NCI-H128 (cell line): ENCODE measurements at regions not wholly inside any gene's neighbourhood (a gene's known extent, or its start where the extent isn't known, plus 50 kb on each side); places are given as distances from the start of the nearest gene placed in this dataset.

Experiments
- DNase-seq: peaks from one replicate; lab custom pipeline; 2025; ENCODE audit not compliant: unreplicated experiment; lab: John Stamatoyannopoulos, UW

DNA sequence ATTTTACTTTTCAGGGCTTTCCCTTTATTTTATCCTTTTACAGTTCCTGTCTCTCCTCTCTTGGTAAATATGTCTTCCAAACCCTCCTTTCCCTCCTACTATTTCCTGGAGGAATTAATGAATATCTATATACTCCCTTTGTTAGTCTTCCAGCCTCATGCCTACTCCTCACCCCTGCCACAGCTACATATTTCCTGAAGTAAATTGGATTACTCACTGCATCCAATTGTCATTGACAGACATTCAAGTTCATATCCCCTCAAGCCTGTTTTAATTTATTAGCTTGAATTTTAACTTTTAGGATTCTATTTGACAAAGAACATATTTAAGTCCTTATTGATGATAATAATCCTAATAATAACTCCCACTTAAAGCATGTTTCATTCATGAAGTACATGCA, 314.5 kb downstream of the TMEM161B start:
- no peak for DNase-seq

DNA sequence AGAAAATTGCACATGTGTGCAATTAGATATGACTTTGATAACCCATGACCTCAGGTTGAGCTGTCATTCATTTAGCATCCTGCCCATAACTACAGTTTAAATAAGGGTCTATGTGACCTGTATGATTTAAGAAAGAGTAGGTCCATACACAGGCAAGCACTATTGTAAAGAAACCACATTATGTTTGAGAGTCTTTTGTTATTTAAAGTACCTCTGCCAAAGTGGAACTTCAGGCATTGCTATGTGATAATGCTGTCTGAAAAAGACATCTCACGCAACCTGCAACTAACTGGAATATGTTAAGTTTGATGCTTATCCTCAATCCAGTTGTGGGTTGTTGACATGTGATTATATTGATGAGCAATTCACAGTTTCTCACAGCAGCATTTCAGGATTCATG, 317.0 kb downstream of the TMEM161B start:
- DNase-seq, result no peak

DNA sequence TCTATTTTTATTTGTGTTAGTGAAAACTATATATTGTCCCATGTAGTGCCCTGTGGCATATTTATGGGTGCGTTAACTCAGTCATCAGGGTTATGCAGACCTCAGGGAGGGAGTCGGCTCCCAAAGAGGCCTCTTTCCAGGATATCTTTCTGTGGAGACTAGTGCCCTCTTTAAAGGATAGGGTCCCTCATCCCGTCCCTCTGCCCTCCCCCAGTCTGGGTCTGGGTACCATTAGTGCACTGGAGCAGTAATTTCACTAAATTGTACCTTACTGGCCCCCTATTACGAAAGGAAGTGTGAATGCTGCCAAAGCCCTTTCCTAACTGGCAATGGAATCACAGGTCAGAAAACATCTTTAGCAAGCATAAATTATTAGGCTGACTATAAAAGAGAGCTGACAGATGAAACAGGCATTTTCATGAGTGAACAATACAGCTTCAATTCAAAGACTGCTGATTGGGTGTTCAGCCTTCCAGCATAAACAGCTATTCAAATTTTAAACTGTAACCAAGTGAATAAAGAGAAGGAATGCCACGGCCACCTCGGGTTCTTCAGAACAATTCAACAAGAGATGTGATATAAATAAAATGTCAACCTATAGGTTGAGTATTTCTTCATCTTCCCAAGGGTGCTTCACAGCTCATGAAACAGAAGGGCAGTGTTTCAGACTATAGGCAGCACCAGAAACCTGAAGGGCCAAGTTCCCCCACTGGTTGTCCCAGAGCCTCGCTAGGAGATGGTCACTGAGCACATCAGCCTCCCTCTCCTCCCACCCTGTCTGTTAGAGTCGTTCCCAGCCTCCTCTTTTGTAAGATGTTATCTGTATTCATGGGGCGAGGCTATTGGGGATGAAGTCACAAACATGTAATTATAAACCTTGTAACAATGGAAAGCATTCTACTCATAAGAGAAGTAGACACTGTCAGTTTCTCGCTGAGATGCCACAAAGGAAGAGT, 318.7 kb downstream of the TMEM161B start:
- no peak for DNase-seq

DNA sequence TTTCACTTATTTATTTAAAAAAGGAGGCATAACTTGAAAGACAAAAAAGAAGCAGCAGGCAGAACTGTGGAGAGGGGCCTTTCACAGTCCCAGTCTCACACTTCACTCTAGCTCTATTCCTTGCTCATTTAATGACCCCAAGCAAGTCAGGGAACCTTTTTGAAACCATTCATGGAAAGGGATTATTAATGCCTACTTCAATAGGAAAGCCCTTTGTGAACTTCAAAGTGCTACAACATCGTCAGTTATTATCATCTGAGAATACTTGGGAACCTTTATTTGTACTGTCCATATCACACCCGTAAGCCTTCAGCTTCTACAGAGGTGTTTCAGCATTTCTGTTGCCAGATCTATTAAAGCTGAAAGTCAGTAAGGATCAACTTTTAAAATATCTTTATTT, 320.2 kb downstream of the TMEM161B start:
- no peak for DNase-seq

DNA sequence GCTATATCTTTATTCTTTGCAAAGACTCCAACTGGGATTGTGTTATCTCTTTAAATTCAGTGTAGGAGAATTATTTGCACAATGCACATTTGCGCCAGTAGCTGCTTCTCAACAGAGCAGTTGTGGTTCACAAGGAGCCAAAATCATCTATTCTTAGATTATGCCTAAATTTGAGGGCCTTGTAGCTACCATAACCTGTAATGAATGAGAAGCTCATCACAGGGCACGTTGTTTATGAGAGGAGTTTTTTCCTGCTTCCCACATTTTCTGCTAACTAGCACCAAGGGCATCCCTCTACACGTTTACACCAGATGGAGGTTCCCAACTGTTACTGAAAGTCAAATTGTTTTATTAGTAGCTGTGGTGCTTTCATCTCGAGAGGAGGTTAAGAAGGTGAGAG, 322.4 kb downstream of the TMEM161B start:
- DNase-seq, result no peak

DNA sequence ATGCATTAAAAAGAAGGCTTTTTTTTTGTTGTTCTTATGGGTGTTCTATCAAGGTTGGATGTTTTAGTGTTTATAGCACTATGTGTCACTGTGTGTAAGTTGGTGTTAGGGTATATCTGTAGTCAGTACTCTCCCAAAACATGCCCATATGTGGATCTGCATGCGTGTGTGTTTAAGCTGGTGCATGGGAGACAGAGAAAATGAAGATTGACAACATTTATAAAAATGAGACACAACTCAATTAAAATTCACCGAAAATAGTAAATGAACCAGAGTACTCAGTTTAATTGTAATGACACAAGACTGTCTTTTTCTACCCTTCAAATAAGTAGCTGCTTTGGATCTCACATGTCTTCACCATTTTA, 323.4 kb downstream of the TMEM161B start:
- DNase-seq, result no peak

DNA sequence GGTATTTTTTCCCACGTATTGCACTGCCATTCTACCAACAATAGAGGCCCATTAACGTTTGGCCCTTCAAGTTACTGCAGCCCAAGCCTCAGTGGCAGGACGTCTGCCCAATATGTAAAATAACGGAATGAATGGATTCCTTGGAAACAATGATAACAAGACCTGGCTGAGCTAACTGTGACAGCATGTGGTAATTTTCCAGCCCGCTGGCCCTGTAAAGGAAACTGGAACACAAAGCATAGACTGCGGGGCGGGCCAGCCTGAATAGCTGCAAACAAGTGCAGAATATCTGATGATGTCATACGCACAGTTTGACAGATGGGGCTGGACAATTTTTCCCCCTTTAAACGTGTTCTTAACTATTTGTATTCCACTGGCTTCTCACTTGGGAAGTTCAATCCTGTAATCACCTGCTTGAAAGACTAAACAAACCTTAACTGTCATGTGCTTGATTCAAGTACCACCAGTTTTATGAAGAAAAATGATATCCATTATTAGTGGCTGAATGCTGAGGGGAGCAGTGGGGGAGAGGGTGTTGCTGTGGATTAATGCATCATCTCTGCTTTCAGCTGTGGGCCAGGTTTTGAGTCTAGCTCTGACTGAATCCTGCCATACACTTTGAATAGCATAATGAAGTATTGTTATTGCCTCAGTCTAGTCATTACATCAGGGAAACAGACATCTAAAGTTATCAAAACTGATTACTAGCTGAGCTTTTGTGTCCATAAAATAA, 323.9 kb downstream of the TMEM161B start:
- no peak for DNase-seq

DNA sequence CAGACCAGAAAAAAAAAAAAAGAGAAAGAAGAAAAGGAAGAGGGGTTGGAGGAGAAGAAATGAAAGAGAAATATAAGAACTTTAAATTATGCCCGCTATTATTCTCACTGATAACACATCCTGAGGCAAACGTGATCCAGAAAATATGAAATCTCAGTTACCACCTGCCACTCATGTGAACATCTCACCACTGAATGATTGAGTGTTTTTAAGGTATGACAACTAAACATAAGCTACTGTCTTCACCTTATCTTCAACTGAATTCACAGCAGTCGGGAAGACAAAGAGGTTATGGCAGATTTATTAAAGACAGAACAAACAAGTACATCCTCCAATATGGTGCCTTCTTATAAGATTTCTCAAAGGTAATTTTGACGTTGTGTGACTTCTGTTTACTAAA, 327.9 kb downstream of the TMEM161B start:
- no peak for DNase-seq

DNA sequence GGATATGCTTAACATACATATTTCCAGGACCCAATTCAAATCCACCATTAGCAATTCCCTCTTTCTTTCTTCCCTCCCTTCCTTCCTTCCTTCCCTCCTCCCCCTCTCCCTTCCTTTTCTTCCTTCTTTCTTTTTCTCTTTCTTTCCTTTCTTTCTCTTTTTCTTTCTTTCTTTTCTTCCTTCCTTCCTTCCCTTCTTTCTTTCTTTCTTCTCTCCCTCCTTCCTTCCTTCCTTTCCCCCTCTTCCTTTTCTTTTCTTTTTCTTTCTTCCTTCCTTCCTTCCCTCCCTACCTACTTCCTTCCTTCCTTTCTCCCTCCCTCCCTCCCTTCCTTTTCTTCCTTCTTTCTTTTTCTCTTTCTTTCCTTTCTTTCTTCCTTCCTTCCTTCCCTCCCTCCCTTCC, 332.0 kb downstream of the TMEM161B start:
- DNase-seq, result no peak

DNA sequence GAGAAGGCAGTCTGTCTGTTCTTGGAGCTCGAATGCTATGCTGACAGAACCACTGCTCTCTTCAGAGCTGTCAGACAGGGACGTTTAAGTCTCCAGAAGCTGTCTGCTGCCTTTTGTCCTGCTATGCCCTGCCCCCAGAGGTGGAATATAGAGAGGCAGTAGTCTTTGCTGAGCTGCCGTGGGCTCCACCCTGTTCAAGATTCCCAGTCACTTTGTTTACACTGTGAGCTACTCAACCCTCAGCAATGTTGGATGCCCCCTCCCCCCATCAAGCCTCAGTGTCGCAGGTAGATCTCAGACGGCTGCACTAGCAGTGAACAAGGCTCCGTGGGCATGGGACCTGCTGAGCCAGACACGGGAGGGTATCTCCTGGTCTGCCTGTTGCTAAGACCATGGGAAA, 344.2 kb downstream of the TMEM161B start:
- DNase-seq, result no peak

DNA sequence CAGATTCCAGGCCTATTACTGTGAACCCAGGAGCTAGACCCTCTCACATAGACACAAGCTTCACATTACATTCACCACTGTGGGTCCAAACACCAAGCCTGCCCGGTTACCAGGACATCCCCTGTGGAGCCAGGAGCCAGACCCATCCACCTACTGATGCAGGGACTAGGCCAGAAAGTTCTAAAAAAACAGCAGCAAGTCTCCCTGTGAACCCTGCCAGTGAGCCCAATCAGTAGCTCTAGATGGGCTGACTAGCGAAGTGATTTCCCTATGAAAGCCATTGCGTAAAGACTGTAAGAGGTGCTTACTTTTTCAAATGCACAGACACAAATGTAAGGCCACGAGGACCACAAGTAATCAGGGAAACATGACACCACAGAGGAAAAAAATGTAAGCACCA, 352.3 kb downstream of the TMEM161B start:
- no peak for DNase-seq

DNA sequence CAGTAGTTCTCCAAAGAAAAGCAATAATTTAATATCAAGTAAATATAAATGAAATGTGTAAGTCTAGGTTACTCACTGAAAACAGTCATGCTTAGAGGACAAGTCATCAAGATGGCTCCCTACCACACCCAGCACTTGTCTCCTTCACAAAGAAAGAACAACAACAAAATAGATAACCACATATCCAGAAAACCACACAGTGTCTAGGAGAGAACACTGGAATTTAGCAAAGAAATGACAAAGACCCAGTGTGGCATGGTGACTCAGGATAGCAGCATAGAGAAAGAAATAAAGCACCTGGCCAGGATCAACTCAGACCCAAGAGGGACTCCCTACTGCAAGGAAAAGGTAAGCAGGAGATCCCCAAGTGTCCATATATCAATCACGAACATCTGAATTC, 356.2 kb downstream of the TMEM161B start:
- no peak for DNase-seq

DNA sequence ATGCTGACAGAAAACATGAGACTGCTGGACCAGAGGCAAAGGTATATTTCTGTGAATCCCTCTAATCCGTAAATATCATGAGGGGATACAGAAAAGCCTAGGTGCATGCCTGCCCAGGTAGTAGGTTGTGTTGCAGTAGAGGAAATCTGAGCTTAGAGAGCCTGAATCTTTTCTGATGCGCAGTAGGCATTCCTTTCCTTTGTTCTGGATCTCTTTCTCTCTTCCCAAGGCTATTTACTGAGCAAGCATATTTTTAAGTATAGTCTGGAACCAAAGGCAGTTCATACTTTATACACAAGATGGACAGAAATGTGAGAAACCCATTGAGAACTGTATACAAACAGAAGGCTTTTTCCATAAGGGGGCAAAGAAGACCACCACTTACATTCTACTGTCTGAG, 359.3 kb downstream of the TMEM161B start:
- DNase-seq, result no peak

DNA sequence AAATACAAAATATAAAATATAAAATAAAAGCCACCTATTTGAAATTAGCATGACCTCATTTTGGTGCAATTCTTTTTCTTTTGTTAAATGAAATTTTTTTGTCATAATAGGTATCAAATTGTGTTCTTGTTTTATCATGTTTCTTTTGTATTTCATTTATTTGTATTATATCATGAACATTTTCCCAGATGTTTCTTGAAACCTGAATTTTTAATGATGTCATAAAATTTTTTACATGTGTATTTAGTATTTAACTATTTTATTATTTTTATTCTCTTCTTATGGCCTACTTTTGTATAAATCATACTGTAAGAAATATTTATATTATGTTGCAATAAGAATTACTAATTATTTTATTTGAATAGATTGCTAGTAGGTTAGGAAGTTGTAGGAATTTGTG, 361.7 kb downstream of the TMEM161B start:
- no peak for DNase-seq

DNA sequence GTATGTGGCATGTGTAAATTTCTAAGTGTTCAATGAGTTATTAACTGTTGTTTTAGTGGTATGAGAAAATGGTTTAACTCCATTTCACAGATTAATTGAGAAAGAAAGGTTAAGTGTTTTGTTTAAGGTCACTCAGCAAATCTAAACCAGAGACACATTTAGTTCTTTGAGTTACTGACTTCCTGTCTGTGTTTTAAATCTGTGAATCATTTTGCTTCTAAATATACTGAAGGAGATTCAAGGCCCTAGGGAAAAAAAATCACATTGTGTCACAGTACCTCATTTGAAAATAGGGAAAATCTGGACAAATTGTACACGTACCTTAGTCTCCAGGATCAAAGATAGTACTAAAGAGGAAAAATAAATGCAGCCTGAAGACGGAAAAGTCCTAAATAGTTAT, 368.2 kb downstream of the TMEM161B start:
- no peak for DNase-seq

DNA sequence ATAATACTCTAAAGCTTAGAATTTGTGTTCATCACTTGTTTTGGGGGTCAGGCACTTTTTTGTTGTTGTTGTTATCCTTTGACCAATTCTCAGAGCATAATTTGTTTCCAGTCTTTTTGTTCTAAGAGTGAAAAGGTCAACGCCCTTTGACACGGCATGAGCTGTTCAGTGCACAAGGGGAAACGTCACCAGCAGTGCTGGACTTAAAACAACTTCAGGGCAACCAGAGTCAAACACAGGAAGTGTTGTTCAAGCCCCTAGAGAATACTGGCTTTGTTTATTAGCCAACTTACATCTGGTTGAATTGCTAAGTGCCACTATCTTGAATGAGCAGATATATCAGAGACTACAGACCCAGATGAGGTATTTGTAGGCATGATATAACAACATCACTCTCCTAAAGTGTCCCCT, 368.9 kb downstream of the TMEM161B start:
- no peak for DNase-seq

DNA sequence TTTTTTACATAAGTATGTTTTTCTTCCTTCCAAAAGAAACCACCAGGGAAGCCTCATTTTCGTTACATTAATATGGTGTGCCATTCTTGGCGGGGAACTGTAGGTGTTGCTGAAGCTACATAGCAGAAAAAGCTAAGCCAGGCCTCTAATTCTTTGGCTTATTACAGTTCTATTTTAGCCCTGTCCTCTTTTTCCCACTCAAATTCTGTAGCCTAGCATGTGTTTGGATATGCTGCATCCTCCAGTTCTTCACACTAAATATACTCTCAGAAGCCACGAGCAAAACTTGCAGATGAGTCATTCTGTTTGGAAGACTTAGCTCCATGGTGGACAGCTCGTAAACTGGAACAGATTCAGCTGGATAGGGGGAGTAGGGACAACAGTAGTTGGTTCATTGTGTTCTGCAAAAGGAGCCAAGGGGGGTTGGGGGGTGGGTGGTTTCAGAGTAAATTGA, 369.4 kb downstream of the TMEM161B start:
- DNase-seq, result no peak

DNA sequence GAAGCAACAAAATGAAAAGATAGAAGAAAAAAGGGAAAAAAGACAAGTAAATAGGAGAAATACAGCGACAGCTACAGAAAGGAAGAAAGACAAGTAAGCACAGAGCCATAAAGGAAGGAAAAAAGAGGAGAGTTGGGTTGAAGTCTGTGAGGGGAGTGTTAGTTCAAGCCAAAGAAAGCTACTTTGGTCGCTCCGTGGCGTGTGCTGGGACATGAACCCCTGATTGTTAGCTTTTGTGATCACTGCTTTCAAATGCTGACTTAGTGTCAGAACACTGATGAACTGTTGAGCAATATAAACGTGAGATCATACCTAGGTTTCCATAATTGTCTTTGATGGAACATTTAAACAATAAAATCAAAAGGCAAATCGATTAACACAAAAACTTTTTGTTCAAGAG, 370.1 kb downstream of the TMEM161B start:
- DNase-seq, result no peak

DNA sequence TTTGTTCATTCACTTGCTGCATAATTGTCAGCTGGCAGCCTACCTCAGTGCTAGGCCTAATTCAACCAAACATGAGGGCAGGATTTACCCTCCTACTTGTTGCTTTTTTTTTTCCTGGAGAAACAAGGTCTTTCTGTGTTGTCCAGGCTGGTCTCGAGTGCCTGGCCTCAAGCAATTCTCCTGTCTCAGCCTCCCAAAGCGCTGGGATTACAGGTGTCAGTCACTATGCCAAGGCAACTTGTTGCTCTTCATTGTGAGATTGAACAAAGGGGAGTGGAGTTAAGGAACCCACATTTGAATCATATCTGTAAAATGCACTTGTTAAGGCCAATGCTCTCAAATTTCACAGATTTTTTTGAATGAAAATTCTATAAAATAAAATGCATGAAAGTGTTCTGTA, 380.5 kb downstream of the TMEM161B start:
- no peak for DNase-seq

DNA sequence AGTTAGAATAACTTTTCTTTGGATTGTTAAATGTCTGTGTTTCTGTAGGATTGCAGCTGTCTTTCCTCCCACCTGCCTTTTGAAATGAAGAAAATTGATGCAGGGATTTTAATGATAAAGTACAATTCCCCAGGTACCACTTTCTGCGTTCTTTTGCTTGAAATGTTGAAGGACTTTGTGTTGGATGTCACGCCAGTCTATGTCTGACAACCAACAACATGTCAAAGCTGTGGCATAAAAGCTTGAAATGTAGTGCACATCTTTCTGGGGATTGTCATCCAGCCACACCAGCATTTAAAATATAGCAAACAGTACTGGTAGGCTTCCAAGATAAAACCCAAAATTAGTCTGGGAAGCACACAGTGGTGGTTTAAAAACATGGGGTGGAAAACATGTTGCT, 381.4 kb downstream of the TMEM161B start:
- no peak for DNase-seq

DNA sequence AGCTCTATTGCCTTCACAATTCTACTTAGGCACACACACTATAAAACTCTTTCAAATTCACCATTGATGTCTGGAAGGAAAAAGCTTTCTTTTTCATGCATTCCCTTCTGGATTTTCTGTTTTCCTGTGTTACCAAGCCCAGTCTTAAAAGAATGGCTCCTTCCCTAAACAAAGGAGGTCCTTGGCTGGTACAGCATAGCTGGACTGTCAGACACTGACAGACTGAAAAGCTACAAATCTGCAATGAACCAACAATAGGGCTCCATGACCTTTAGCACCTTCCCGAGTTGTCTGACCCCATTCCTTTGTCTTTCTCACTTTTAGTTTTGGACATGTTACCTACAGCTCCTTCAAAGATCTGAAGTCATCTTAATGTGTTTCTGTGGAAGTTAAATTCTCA, 382.5 kb downstream of the TMEM161B start:
- DNase-seq, result no peak

DNA sequence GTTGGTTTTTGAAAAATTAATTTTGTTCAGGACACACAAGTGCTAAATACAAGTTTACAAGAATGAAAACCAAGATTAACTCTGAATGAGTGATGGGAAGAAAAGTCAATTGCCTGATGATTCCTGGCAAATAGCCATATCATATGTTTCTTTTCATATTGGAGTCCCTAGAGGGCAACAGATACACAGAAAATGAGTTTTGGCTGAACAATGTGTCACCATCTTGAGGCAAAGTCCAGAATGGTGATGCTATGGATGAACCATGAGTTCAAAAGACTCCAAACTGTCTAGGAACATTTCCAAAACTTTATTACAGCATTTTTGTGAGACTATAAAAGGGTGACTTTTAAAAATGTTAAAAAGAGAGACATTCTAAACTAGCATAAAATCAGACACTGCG, 382.9 kb downstream of the TMEM161B start:
- DNase-seq, result no peak
